ENCODE measurements at regions not wholly inside any gene's neighbourhood (a gene's known extent, or its start where the extent isn't known, plus 50 kb on each side); places are given as distances from the start of the nearest gene placed in this dataset.

- TF ChIP-seq PAX8 (IDR thresholded peaks at IDR 0.05) (no peak), MEF2A (IDR thresholded peaks at IDR 0.05; ENCODE audit: insufficient read depth, low read depth, low read length) (no peak)
Observed at GRCh38 chr12:5259523-5259922, 172.4 kb upstream of the NTF3 start (continued).

DNA sequence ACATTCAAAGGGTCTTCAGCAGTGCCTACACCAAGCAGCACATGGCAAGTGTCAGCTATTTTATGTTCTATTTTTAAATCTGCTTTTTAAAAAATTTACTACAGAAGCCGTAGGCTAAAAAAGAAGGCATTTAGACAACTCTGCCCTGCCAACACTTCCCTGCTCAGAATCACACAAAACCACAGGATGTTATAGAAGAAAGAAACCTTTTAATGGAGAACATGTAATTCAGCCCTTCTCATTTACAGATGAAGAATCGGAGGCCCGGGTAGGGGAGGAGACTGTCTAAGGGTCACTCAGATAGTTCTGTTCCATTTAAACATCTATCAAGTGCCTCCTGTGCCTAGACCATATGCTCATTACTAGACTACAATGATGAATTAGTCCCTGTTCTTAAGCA lies 171.8 kb upstream of the NTF3 start:
- RAD21 ChIA-PET (ENCODE audit: unreplicated experiment) = no interaction called here
- Histone ChIP-seq H2AFZ (ENCODE audit: control insufficient read depth, low read depth, low read length) (no peak overlapping the region), H3K4me2 (ENCODE audit: control insufficient read depth, insufficient read depth) (no peak overlapping the region), H3K4me1 (ENCODE audit: control insufficient read depth, insufficient read depth, low read length) (no peaks in the 10 kb centered on the region), H3K36me3 (ENCODE audit: control insufficient read depth in 2 of 2, insufficient read depth in 2 of 2, low read length in 1 of 2) (no peaks in the 10 kb centered on the region), H3K27me3 (replicated peaks in 1 of 2; ENCODE audit: control insufficient read depth in 2 of 2, insufficient read depth in 2 of 2, low read length in 1 of 2) (no peaks in the 10 kb centered on the region), H4K20me1 (ENCODE audit: control insufficient read depth, insufficient read depth) (no peaks in the 10 kb centered on the region), H3K79me2 (ENCODE audit: control insufficient read depth, insufficient read depth, low read length) (no peaks in the 10 kb centered on the region), H3K27ac (ENCODE audit: control insufficient read depth, insufficient read depth) (no peak overlapping the region), H3K4me3 (no peak overlapping the region), H3K9me3 (replicated peaks; ENCODE audit: control insufficient read depth, insufficient read depth, low read length) (no peaks in the 10 kb centered on the region), H3K9ac (ENCODE audit: control insufficient read depth, insufficient read depth, low read length) (no peak overlapping the region)
- WGBS (ENCODE audit: insufficient coverage, insufficient replicate concordance, low lambda C conversion rate, missing lambda C conversion rate) = 42% methylated on average over 3 of the region's 3 CpGs
- BruUV-seq (replicated peaks) = no TSS peak
- TF ChIP-seq CBX5 (IDR thresholded peaks at IDR 0.05; ENCODE audit: low read depth) = no peak
- TF ChIP-seq TCF3 (IDR thresholded peaks at IDR 0.05; ENCODE audit: borderline replicate concordance, insufficient read depth, low read depth, low read length) = no peak
- TF ChIP-seq KAT2A (conservative IDR thresholded peaks at IDR 0.05; ENCODE audit: control insufficient read depth, low read depth, low read length) = no peak
- TF ChIP-seq TAF1 (IDR thresholded peaks at IDR 0.05; ENCODE audit: borderline replicate concordance, low read depth, low read length) = no peak
- TF ChIP-seq JUNB (IDR thresholded peaks at IDR 0.05) = no peak
- TF ChIP-seq, protein P1, sequence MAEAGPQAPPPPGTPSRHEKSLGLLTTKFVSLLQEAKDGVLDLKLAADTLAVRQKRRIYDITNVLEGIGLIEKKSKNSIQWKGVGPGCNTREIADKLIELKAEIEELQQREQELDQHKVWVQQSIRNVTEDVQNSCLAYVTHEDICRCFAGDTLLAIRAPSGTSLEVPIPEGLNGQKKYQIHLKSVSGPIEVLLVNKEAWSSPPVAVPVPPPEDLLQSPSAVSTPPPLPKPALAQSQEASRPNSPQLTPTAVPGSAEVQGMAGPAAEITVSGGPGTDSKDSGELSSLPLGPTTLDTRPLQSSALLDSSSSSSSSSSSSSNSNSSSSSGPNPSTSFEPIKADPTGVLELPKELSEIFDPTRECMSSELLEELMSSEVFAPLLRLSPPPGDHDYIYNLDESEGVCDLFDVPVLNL (IDR thresholded peaks at IDR 0.05; ENCODE audit: low read depth, low read length) = no peak
- TF ChIP-seq, protein P2, sequence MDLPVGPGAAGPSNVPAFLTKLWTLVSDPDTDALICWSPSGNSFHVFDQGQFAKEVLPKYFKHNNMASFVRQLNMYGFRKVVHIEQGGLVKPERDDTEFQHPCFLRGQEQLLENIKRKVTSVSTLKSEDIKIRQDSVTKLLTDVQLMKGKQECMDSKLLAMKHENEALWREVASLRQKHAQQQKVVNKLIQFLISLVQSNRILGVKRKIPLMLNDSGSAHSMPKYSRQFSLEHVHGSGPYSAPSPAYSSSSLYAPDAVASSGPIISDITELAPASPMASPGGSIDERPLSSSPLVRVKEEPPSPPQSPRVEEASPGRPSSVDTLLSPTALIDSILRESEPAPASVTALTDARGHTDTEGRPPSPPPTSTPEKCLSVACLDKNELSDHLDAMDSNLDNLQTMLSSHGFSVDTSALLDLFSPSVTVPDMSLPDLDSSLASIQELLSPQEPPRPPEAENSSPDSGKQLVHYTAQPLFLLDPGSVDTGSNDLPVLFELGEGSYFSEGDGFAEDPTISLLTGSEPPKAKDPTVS (IDR thresholded peaks at IDR 0.05; ENCODE audit: low read depth, low read length) = no peak
- TF ChIP-seq, protein P3, sequence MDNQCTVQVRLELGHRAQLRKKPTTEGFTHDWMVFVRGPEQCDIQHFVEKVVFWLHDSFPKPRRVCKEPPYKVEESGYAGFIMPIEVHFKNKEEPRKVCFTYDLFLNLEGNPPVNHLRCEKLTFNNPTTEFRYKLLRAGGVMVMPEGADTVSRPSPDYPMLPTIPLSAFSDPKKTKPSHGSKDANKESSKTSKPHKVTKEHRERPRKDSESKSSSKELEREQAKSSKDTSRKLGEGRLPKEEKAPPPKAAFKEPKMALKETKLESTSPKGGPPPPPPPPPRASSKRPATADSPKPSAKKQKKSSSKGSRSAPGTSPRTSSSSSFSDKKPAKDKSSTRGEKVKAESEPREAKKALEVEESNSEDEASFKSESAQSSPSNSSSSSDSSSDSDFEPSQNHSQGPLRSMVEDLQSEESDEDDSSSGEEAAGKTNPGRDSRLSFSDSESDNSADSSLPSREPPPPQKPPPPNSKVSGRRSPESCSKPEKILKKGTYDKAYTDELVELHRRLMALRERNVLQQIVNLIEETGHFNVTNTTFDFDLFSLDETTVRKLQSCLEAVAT (IDR thresholded peaks at IDR 0.05) = no peak
- no peak for TF ChIP-seq ZBTB33 (IDR thresholded peaks at IDR 0.05)
- TF ChIP-seq, protein P4, sequence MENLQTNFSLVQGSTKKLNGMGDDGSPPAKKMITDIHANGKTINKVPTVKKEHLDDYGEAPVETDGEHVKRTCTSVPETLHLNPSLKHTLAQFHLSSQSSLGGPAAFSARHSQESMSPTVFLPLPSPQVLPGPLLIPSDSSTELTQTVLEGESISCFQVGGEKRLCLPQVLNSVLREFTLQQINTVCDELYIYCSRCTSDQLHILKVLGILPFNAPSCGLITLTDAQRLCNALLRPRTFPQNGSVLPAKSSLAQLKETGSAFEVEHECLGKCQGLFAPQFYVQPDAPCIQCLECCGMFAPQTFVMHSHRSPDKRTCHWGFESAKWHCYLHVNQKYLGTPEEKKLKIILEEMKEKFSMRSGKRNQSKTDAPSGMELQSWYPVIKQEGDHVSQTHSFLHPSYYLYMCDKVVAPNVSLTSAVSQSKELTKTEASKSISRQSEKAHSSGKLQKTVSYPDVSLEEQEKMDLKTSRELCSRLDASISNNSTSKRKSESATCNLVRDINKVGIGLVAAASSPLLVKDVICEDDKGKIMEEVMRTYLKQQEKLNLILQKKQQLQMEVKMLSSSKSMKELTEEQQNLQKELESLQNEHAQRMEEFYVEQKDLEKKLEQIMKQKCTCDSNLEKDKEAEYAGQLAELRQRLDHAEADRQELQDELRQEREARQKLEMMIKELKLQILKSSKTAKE (IDR thresholded peaks at IDR 0.05; ENCODE audit: low read depth, poor library complexity, severe bottlenecking) = no peak
- no peak for TF ChIP-seq POLR2A (IDR thresholded peaks at IDR 0.05; ENCODE audit: low read depth, low read length)
- no peak for TF ChIP-seq PML (IDR thresholded peaks at IDR 0.05; ENCODE audit: low read length)
- TF ChIP-seq SREBF1 (IDR thresholded peaks at IDR 0.05; ENCODE audit: low read length) = no peak
- no peak for DNase-seq (ENCODE audit: low read depth, low spot score)
- CTCF ChIA-PET = no interaction called here
- intact Hi-C loops (cut with micrococcal nuclease; ENCODE audit: unreplicated experiment) (no loop called here), in situ Hi-C loops (cut with MboI) (no loop called here)
- ATAC-seq = no peak
- SMC1A ChIA-PET (ENCODE audit: uncharacterized antibody, unreplicated experiment) = no interaction called here
- FAIRE-seq = no peak
- POLR2A ChIA-PET = no interaction called here

Measured in GM12878 (cell line).